MCF 10A (cell line): ENCODE measurements at regions not wholly inside any gene's neighbourhood (a gene's known extent, or its start where the extent isn't known, plus 50 kb on each side); places are given as distances from the start of the nearest gene placed in this dataset.

Experiments used
- BruUV-seq: library from RNA; stranded (reverse); fragments of 400-500 nt; replicated peaks from 2 replicates; lab custom pipeline; 2021; lab: Mats Ljungman, UMichigan
- CTCF ChIA-PET: fragments of 300-600 bp; sonication (Branson Sonifier 250); formaldehyde crosslinking; extraction: SDS; loops from one replicate; lab custom pipeline; 2021; ENCODE audit warnings: antibody characterized with exemption, inconsistent platforms; lab: Yijun Ruan, JAX
- POLR2A ChIA-PET: fragments of 300-600, 350-650 bp; sonication (Branson Sonifier 250); formaldehyde crosslinking; extraction: SDS; loops from one replicate; lab custom pipeline; 2020; ENCODE audit warnings: antibody characterized with exemption, inconsistent platforms; lab: Yijun Ruan, JAX
- DNase-seq: peaks from one replicate; pipeline ENCODE4 v3.0.0-alpha.2; 2018; ENCODE audit not compliant: unreplicated experiment
- H3K27ac Mint-ChIP-seq: one replicate; pipeline ENCODE4 v1.8.0; 2022; ENCODE audit warnings: mild to moderate bottlenecking, low read depth, mixed read lengths; ENCODE audit not compliant: unreplicated experiment
- H3K27me3 Mint-ChIP-seq: one replicate; pipeline ENCODE4 v1.8.0; 2022; ENCODE audit warnings: mixed read lengths; ENCODE audit not compliant: insufficient read depth, unreplicated experiment
- H3K36me3 Mint-ChIP-seq: one replicate; pipeline ENCODE4 v1.8.0; 2022; ENCODE audit warnings: mild to moderate bottlenecking, moderate library complexity, mixed read lengths; ENCODE audit not compliant: insufficient read depth, unreplicated experiment
- H3K4me1 Mint-ChIP-seq: one replicate; pipeline ENCODE4 v1.8.0; 2022; ENCODE audit warnings: mixed read lengths; ENCODE audit not compliant: insufficient read depth, unreplicated experiment
- H3K4me3 Mint-ChIP-seq: one replicate; pipeline ENCODE4 v1.8.0; 2022; ENCODE audit warnings: mild to moderate bottlenecking, moderate library complexity, mixed read lengths; ENCODE audit not compliant: unreplicated experiment
- H3K9me3 Mint-ChIP-seq: one replicate; pipeline ENCODE4 v1.8.0; 2022; ENCODE audit warnings: mixed read lengths; ENCODE audit not compliant: unreplicated experiment
- intact Hi-C: fragments of 100-400 bp; cut with micrococcal nuclease; formaldehyde crosslinking; loops from 2 replicates; pipeline ENCODE4 v1.14.1; 2022
- TF ChIP-seq, protein P1 (sequence below): fragments of 200-600 bp; IDR thresholded peaks from one replicate; pipeline ENCODE4 v1.8.0; 2022; ENCODE audit warnings: antibody characterized with exemption, mild to moderate bottlenecking; ENCODE audit not compliant: unreplicated experiment

DNA sequence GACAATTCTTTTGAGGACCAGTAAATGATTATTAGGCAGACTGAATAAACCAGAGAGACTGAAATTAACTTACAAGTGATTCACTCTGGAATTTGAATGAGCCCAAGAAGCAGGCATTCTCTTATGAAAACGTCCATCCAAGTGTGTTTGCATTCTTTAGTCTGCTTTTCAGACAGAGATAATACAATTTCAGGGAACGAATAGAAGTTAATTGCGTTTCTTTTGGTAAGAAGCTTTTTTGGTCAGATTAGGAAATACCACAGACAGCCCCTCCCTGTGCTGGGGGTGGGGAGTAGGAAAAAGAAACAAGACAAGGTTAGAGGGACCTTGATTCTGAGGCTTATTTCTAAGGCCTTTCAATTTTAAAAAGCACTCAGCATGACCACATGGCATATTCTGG is 874.4 kb downstream of the SUCLG1 start:
- no TSS peak for BruUV-seq
- Mint-ChIP-seq H3K4me1 (peaks cover 8% of the 10 kb centered on the region), H3K4me3 (peak overlapping the region; percentile 26), H3K27me3 (no peaks in the 10 kb centered on the region), H3K27ac (peak overlapping the region; percentile 77), H3K9me3 (no peaks in the 10 kb centered on the region), H3K36me3 (no peaks in the 10 kb centered on the region)
- TF ChIP-seq, protein P1, sequence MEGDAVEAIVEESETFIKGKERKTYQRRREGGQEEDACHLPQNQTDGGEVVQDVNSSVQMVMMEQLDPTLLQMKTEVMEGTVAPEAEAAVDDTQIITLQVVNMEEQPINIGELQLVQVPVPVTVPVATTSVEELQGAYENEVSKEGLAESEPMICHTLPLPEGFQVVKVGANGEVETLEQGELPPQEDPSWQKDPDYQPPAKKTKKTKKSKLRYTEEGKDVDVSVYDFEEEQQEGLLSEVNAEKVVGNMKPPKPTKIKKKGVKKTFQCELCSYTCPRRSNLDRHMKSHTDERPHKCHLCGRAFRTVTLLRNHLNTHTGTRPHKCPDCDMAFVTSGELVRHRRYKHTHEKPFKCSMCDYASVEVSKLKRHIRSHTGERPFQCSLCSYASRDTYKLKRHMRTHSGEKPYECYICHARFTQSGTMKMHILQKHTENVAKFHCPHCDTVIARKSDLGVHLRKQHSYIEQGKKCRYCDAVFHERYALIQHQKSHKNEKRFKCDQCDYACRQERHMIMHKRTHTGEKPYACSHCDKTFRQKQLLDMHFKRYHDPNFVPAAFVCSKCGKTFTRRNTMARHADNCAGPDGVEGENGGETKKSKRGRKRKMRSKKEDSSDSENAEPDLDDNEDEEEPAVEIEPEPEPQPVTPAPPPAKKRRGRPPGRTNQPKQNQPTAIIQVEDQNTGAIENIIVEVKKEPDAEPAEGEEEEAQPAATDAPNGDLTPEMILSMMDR = no peak
- ChIA-PET CTCF (no interaction called here), POLR2A (interaction anchor here (1.4 kb wide), 1 partner anchor 158 kb away, joined by 4 read pairs; no protein-coding TSS in a partner anchor)
- no peak for DNase-seq
- intact Hi-C loops = no loop called here

DNA sequence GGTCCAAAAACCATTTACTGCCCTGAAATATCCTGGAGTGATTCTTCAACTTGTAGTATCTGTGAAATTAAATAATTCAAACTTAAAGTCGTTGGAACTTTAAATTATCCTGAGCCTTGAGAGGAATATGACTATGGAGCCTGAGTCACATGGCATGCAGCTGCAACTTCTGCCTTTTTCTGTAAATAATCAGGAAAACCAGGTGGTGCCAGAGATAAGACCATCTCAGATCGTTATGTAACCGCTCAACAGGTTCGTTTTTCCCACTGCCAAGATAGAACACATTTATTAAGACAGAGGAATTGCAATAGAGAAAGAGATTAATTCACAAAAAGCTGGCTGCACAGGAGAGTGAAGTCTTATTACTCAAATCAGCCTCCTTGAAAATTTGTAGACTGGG is 876.5 kb downstream of the SUCLG1 start:
- H3K4me3 Mint-ChIP-seq = no peak overlapping the region
- no peak overlapping the region for H3K27ac Mint-ChIP-seq
- H3K4me1 Mint-ChIP-seq = peaks cover 20% of the 10 kb centered on the region
- TF ChIP-seq, protein P1 = no peak
- BruUV-seq = no TSS peak
- no peaks in the 10 kb centered on the region for H3K9me3 Mint-ChIP-seq
- H3K36me3 Mint-ChIP-seq = no peaks in the 10 kb centered on the region
- no peak for DNase-seq
- H3K27me3 Mint-ChIP-seq = no peaks in the 10 kb centered on the region
- CTCF ChIA-PET = interaction anchor here (0.9 to 1.7 kb wide), 3 partner anchors 159 to 389 kb away, joined by 3 to 4 read pairs (median 3); no protein-coding TSS in a partner anchor
- intact Hi-C loops = no loop called here
- POLR2A ChIA-PET = no interaction called here

DNA sequence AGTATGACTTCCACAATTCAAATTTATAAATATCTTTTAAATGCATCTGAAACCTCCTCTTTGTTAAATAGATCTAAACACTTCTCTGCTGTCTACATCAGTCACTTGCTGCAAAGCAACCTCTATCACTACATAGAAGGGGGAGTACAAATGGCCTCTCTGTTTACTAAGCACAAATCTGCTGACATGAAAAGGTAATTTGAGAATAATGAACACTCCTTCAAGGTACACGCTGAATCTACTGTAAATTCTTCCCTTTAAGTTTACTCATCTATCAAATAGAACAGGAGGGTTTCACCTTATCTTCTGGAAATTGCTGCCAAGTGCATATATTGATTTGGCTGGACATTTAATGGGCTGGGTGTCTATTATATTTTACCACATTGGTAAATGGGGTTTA is 879.6 kb downstream of the SUCLG1 start:
- Mint-ChIP-seq H3K4me1 (peaks cover 21% of the 10 kb centered on the region), H3K9me3 (no peaks in the 10 kb centered on the region), H3K36me3 (no peaks in the 10 kb centered on the region), H3K27ac (no peak overlapping the region), H3K27me3 (no peaks in the 10 kb centered on the region), H3K4me3 (no peak overlapping the region)
- TF ChIP-seq, protein P1 = no peak
- POLR2A ChIA-PET = no interaction called here
- CTCF ChIA-PET = no interaction called here
- intact Hi-C loops = loop anchor here (10.0 kb wide), 1 partner anchor 165 kb away; no protein-coding TSS in a partner anchor
- no TSS peak for BruUV-seq
- no peak for DNase-seq

DNA sequence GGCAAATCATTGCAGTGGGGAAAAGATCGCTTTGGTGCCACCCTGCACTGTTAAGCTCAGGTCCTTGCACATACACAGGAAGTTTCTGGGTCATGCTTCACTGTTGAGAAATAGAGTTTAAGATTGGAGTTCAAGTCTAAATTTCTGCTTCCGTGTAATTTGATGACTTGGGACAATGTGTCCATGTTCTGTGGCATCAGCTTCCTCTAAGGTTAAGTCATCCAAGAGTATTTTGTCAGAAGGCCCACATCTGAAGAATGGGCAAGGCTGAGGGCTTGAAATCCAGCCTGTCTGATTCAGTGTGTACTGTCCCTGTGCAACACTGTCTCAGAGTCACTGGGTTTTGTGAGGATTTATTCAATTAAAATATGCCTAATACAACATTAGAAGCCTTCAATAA is 880.7 kb downstream of the SUCLG1 start:
- POLR2A ChIA-PET = no interaction called here
- BruUV-seq = no TSS peak
- Mint-ChIP-seq H3K36me3 (no peaks in the 10 kb centered on the region), H3K27me3 (no peaks in the 10 kb centered on the region), H3K4me3 (no peak overlapping the region), H3K9me3 (no peaks in the 10 kb centered on the region), H3K4me1 (peaks cover 20% of the 10 kb centered on the region), H3K27ac (no peak overlapping the region)
- DNase-seq = peak; percentile 61
- CTCF ChIA-PET = no interaction called here
- intact Hi-C loops = loop anchor here (10.0 kb wide), 1 partner anchor 166 kb away; no protein-coding TSS in a partner anchor
- TF ChIP-seq, protein P1 = no peak
